Dendritic cell treated with granulocyte-macrophage colony-stimulating factor and Interleukin-4, amounts not matched to agents 40 ng/mL and 50 ng/mL, for 4 days (primary cell): ENCODE measurements at regions not wholly inside any gene's neighbourhood (a gene's known extent, or its start where the extent isn't known, plus 50 kb on each side); places are given as distances from the start of the nearest gene placed in this dataset.

ENCODE experiments used
- H3K27ac Mint-ChIP-seq: one replicate; pipeline ENCODE4 v1.8.0; 2022; ENCODE audit warnings: mild to moderate bottlenecking, mixed read lengths
- H3K27me3 Mint-ChIP-seq: one replicate; pipeline ENCODE4 v1.8.0; 2022; ENCODE audit warnings: mild to moderate bottlenecking, mixed read lengths
- H3K36me3 Mint-ChIP-seq: one replicate; pipeline ENCODE4 v1.8.0; 2022; ENCODE audit warnings: low read depth, mixed read lengths
- H3K4me1 Mint-ChIP-seq: one replicate; pipeline ENCODE4 v1.8.0; 2022; ENCODE audit warnings: low read depth, mixed read lengths
- H3K4me3 Mint-ChIP-seq: one replicate; pipeline ENCODE4 v1.8.0; 2022; ENCODE audit warnings: mild to moderate bottlenecking, moderate library complexity, mixed read lengths
- H3K9me3 Mint-ChIP-seq: one replicate; pipeline ENCODE4 v1.8.0; 2022; ENCODE audit warnings: mixed read lengths
- intact Hi-C: fragments of 100-400 bp; cut with micrococcal nuclease; formaldehyde crosslinking; loops from one replicate; pipeline ENCODE4 v1.15.0; 2022

GRCh38 chr5:73228052-73228451 lies 55.1 kb downstream of the TMEM174 start:
- Mint-ChIP-seq H3K9me3 (no peaks in the 10 kb centered on the region), H3K27ac (no peak overlapping the region), H3K36me3 (no peaks in the 10 kb centered on the region), H3K4me1 (peaks cover 12% of the 10 kb centered on the region), H3K4me3 (no peak overlapping the region), H3K27me3 (peaks cover 74% of the 10 kb centered on the region)
- intact Hi-C loops, result no loop called here
